ENCODE measurements at regions not wholly inside any gene's neighbourhood (a gene's known extent, or its start where the extent isn't known, plus 50 kb on each side); places are given as distances from the start of the nearest gene placed in this dataset.

- dilution Hi-C loops (cut with HindIII; ENCODE audit: low sequenced_read_pairs, unreplicated experiment) = no loop called here
- Histone ChIP-seq H2AK9ac (replicated peaks; ENCODE audit: low read depth, low read length, poor library complexity) (no peak overlapping the region), H2BK20ac (ENCODE audit: low read depth, low read length) (no peak overlapping the region), H4K20me1 (ENCODE audit: insufficient read depth, low read length) (no peaks in the 10 kb centered on the region), H3K18ac (ENCODE audit: low read depth, low read length) (no peak overlapping the region), H2BK120ac (ENCODE audit: low read depth, low read length) (no peak overlapping the region), H2AFZ (replicated peaks; ENCODE audit: low read length, poor library complexity) (no peak overlapping the region), H3K4me3 (ENCODE audit: insufficient read depth, low read depth, low read length) (no peak overlapping the region), H4K8ac (ENCODE audit: low read depth in 2 of 2, low read length in 2 of 2) (no peak overlapping the region), H4K91ac (ENCODE audit: insufficient read depth, low read depth, low read length) (no peak overlapping the region), H3K14ac (replicated peaks; ENCODE audit: low read depth, low read length) (no peak overlapping the region), H3K79me1 (ENCODE audit: low read depth in 1 of 2, low read length in 2 of 2) (no peaks in the 10 kb centered on the region), H3K56ac (ENCODE audit: extremely low read depth, insufficient read depth, low read length) (no peak overlapping the region), H3K27ac (ENCODE audit: insufficient read depth, low read length) (no peak overlapping the region), H3K9me3 (ENCODE audit: control insufficient read depth, insufficient read depth, low read length) (no peaks in the 10 kb centered on the region), H3K27me3 (ENCODE audit: control insufficient read depth, insufficient read depth, low read length) (no peaks in the 10 kb centered on the region), H2AK5ac (ENCODE audit: low read depth, low read length) (no peak overlapping the region), H2BK15ac (ENCODE audit: low read depth, low read length) (no peak overlapping the region), H3K36me3 (ENCODE audit: control insufficient read depth, insufficient read depth, low read length) (no peaks in the 10 kb centered on the region), H3K4ac (ENCODE audit: low read depth, low read length) (no peak overlapping the region), H3K4me1 (ENCODE audit: control insufficient read depth, insufficient read depth, low read length) (no peaks in the 10 kb centered on the region), H3K9ac (ENCODE audit: low read depth, low read length) (no peak overlapping the region), H3K9me1 (ENCODE audit: insufficient read depth, low read length) (no peaks in the 10 kb centered on the region), H4K5ac (ENCODE audit: low read depth, low read length) (no peak overlapping the region), H3K4me2 (ENCODE audit: low read depth, low read length) (no peak overlapping the region), H2BK5ac (ENCODE audit: low read depth, low read length, poor library complexity, severe bottlenecking) (no peak overlapping the region), H3K23ac (ENCODE audit: low read depth, low read length) (no peak overlapping the region)
- TF ChIP-seq MAFK (IDR thresholded peaks at IDR 0.05; ENCODE audit: low read depth, low read length) = no peak
- no peak for TF ChIP-seq MAZ (IDR thresholded peaks at IDR 0.05; ENCODE audit: borderline replicate concordance, low read depth, low read length)
- TF ChIP-seq USF2 (IDR thresholded peaks at IDR 0.05; ENCODE audit: low read depth, low read length) = no peak
- TF ChIP-seq CTCF (conservative IDR thresholded peaks at IDR 0.05; ENCODE audit: low read depth, low read length) = no peak
- no peak for TF ChIP-seq RCOR1 (IDR thresholded peaks at IDR 0.05; ENCODE audit: insufficient replicate concordance, low read length)
- no peak for TF ChIP-seq NFE2L2 (IDR thresholded peaks at IDR 0.05; ENCODE audit: low read depth, low read length)
- TF ChIP-seq CHD1 (IDR thresholded peaks at IDR 0.05; ENCODE audit: low read depth, low read length) = no peak
- TF ChIP-seq MXI1 (IDR thresholded peaks at IDR 0.05; ENCODE audit: borderline replicate concordance, low read depth, low read length) = no peak
- DNase-seq (no peak), ATAC-seq (ENCODE audit: low read depth) (no peak)
- BruUV-seq (replicated peaks) = no TSS peak
- intact Hi-C loops (cut with micrococcal nuclease) = no loop called here
- CTCF ChIA-PET = interaction anchor here (0.6 kb wide), 2 partner anchors 414 to 930 kb away, joined by 4 to 7 read pairs; no protein-coding TSS in a partner anchor
- no CpG with 5 or more reads among the region's 2 CpGs for WGBS, 2 experiments (ENCODE audit: extremely low coverage in 2 of 2, insufficient read length in 1 of 2)
- POLR2A ChIA-PET (ENCODE audit: unreplicated experiment) = no interaction called here
- in situ Hi-C loops (cut with MboI; ENCODE audit: low sequenced_read_pairs) = loop anchor here (25.0 kb wide), 1 partner anchor 469 kb away; the partner anchor contains the start of gene SIPA1L2
Measured at GRCh38 chr1:232168508-232168907, 461.4 kb downstream of the SIPA1L2 start.

Measured in IMR-90 (cell line).